MM.1S (cell line): ENCODE measurements at regions not wholly inside any gene's neighbourhood (a gene's known extent, or its start where the extent isn't known, plus 50 kb on each side); places are given as distances from the start of the nearest gene placed in this dataset.

Experiments
- DNase-seq: peaks from one replicate; pipeline ENCODE4 v3.0.0-alpha.2; 2015
- H2AFZ ChIP-seq: fragments of 300-600 bp; sonication (generic); 2 replicates; pipeline ENCODE4 v1.6.0; 2016; ENCODE audit warnings: antibody characterized with exemption, low read length
- H3F3A ChIP-seq: fragments of 300-600 bp; sonication (generic); 2 replicates; pipeline ENCODE4 v1.6.1; 2016; ENCODE audit warnings: mild to moderate bottlenecking, antibody characterized with exemption, low read length, moderate library complexity, mixed read lengths; ENCODE audit not compliant: insufficient read depth
- H3K27ac ChIP-seq: fragments of 300-600 bp; sonication (generic); 2 replicates; pipeline ENCODE4 v1.5.1; 2016; ENCODE audit warnings: mild to moderate bottlenecking, low read length
- H3K27me3 ChIP-seq: fragments of 300-600 bp; sonication (generic); replicated peaks from 2 replicates; pipeline ENCODE4 v1.6.0; 2016; ENCODE audit warnings: low read length; ENCODE audit not compliant: insufficient read depth
- H3K36me3 ChIP-seq: fragments of 300-600 bp; sonication (generic); replicated peaks from 2 replicates; pipeline ENCODE4 v1.6.1; 2016; ENCODE audit warnings: mild to moderate bottlenecking, low read length, mixed read lengths; ENCODE audit not compliant: insufficient read depth
- H3K4me1 ChIP-seq: fragments of 300-600 bp; sonication (generic); 2 replicates; pipeline ENCODE4 v1.6.1; 2016; ENCODE audit warnings: low read length, mixed read lengths
- H3K4me2 ChIP-seq: fragments of 300-600 bp; sonication (generic); 2 replicates; pipeline ENCODE4 v1.6.0; 2016; ENCODE audit warnings: low read depth, low read length
- H3K4me3 ChIP-seq: fragments of 300-600 bp; sonication (generic); 2 replicates; pipeline ENCODE4 v1.5.1; 2016; ENCODE audit warnings: low read length, mixed read lengths
- H3K79me2 ChIP-seq: fragments of 300-600 bp; sonication (generic); 2 replicates; pipeline ENCODE4 v1.6.1; 2016; ENCODE audit warnings: mixed run types, low read length, mixed read lengths
- H3K9ac ChIP-seq: fragments of 300-600 bp; sonication (generic); 2 replicates; pipeline ENCODE4 v1.6.1; 2016; ENCODE audit warnings: low read length, mixed read lengths
- H3K9me2 ChIP-seq: fragments of 300-600 bp; sonication (generic); replicated peaks from 2 replicates; pipeline ENCODE4 v1.6.1; 2016; ENCODE audit warnings: mild to moderate bottlenecking, low read length, mixed read lengths; ENCODE audit not compliant: insufficient read depth
- H3K9me3 ChIP-seq: fragments of 300-600 bp; sonication (generic); replicated peaks from 2 replicates; pipeline ENCODE4 v1.6.1; 2016; ENCODE audit warnings: mild to moderate bottlenecking, low read length, mixed read lengths; ENCODE audit not compliant: insufficient read depth
- H4K20me1 ChIP-seq: fragments of 300-600 bp; sonication (generic); 2 replicates; pipeline ENCODE4 v1.6.1; 2016; ENCODE audit warnings: mild to moderate bottlenecking, low read length, moderate library complexity, mixed read lengths; ENCODE audit not compliant: insufficient read depth
- EZH2 ChIP-seq: fragments of 300-600 bp; sonication (generic); optimal IDR thresholded peaks from 2 replicates; pipeline ENCODE3; 2017; ENCODE audit warnings: low read depth, mild to moderate bottlenecking, antibody characterized with exemption, low read length, mixed read lengths
- EZH2phosphoT487 ChIP-seq: fragments of 300-600 bp; sonication (generic); IDR thresholded peaks from 2 replicates; pipeline ENCODE4 v1.6.1; 2018; ENCODE audit warnings: antibody characterized with exemption, low read length
- TF ChIP-seq, protein P1 (sequence below): fragments of 300-600 bp; sonication (generic); IDR thresholded peaks from 2 replicates; pipeline ENCODE4 v1.5.1; 2016; ENCODE audit warnings: antibody characterized with exemption, low read length, mixed read lengths

DNA sequence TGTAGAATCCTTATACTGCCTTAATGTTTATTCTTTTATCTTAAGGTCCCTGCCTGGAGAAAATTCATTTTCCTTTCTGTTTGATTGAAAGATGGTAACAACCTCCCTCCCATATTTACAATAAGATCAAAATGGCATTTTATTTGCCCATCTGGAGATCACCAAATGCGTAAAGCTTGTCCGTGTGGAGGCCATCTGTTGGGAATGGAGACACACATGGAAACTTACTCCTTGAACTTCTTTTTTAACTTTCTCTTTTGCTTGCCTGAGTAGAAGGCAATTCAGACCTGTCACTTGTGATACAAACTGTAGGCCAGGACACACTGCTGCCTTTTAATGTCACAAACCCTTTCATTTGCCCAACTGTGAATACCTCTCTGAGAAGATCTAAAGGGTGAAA lies 144.8 kb upstream of the CEP162 start:
- DNase-seq, result no peak
- Histone ChIP-seq H3K9me3 (no peaks in the 10 kb centered on the region), H3K9me2 (no peaks in the 10 kb centered on the region), H3K4me2 (no peak overlapping the region), H3K27me3 (no peaks in the 10 kb centered on the region), H2AFZ (no peak overlapping the region), H3K9ac (no peak overlapping the region), H3K27ac (no peak overlapping the region), H3F3A (no peaks in the 10 kb centered on the region), H3K4me1 (no peaks in the 10 kb centered on the region), H3K79me2 (no peaks in the 10 kb centered on the region), H3K4me3 (no peak overlapping the region), H3K36me3 (no peaks in the 10 kb centered on the region), H4K20me1 (no peaks in the 10 kb centered on the region)
- TF ChIP-seq EZH2 (no peak), EZH2phosphoT487 (no peak)
- TF ChIP-seq, protein P1, sequence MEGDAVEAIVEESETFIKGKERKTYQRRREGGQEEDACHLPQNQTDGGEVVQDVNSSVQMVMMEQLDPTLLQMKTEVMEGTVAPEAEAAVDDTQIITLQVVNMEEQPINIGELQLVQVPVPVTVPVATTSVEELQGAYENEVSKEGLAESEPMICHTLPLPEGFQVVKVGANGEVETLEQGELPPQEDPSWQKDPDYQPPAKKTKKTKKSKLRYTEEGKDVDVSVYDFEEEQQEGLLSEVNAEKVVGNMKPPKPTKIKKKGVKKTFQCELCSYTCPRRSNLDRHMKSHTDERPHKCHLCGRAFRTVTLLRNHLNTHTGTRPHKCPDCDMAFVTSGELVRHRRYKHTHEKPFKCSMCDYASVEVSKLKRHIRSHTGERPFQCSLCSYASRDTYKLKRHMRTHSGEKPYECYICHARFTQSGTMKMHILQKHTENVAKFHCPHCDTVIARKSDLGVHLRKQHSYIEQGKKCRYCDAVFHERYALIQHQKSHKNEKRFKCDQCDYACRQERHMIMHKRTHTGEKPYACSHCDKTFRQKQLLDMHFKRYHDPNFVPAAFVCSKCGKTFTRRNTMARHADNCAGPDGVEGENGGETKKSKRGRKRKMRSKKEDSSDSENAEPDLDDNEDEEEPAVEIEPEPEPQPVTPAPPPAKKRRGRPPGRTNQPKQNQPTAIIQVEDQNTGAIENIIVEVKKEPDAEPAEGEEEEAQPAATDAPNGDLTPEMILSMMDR, result no peak

DNA sequence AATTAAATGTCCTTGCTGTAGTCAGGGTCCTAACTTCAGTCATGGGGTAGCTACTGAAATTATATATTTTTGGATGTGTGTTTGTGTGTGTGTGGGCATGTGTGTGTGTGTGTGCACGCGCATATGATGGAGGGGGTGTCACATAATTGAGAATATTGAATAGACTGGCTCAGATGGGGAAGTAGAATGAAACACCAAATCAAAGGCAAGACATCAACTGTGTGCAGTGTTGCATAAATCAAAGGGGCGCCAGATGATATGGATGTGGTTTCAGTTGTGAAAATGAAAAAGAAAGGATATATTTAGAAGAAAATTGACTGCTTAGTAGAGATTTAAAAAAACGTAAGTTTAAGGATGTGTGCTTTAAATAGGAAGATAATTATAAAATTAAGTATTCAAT lies 144.2 kb upstream of the CEP162 start:
- Histone ChIP-seq H3K4me1 (no peaks in the 10 kb centered on the region), H3K4me2 (no peak overlapping the region), H3K79me2 (no peaks in the 10 kb centered on the region), H3K4me3 (no peak overlapping the region), H3F3A (no peaks in the 10 kb centered on the region), H3K9me2 (no peaks in the 10 kb centered on the region), H3K9me3 (no peaks in the 10 kb centered on the region), H4K20me1 (no peaks in the 10 kb centered on the region), H3K36me3 (no peaks in the 10 kb centered on the region), H3K27me3 (no peaks in the 10 kb centered on the region), H3K9ac (no peak overlapping the region), H2AFZ (no peak overlapping the region), H3K27ac (no peak overlapping the region)
- DNase-seq, result no peak
- TF ChIP-seq, protein P1, result no peak
- no peak for TF ChIP-seq EZH2
- no peak for TF ChIP-seq EZH2phosphoT487

DNA sequence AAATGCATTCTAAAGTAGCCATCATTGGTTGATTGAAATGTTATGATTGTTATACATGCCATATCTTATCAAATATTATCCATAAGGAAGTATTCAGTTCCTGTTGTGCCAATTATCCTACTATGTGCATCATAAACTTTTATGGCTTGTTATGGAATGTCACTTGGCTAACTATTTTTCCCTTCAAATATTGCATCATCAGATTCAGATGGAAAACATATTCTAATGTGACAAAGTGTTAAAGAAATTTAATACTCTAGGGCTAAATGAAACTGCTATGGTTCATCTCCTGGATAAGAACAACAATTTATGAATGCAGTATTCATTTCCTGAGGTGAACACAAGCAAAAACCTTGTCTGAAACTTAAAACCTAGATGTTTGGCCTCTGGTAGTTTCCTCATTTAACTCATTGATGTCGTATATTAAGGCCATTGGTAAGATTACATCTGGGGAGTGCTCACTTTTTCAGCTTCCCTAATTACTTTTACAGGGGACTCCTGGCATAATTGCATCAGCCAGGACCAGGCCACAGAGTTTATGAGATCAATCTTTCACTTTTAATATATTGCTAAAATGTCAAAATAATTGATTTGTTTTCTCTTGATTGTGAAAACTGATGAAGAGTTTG lies 134.9 kb upstream of the CEP162 start:
- TF ChIP-seq, protein P1, result no peak
- no peak for TF ChIP-seq EZH2phosphoT487
- no peaks in the 10 kb centered on the region for H3K27me3 ChIP-seq
- DNase-seq, result no peak

More for the DNA sequence above, 134.9 kb upstream of the CEP162 start:
- H3K9ac ChIP-seq, result no peak overlapping the region
- H3K4me1 ChIP-seq, result no peaks in the 10 kb centered on the region
- H3K27ac ChIP-seq, result no peak overlapping the region
- H4K20me1 ChIP-seq, result no peaks in the 10 kb centered on the region; the same call in 1 of the 2 replicates
- no peaks in the 10 kb centered on the region for H3F3A ChIP-seq
- no peaks in the 10 kb centered on the region for H3K9me2 ChIP-seq
- no peaks in the 10 kb centered on the region for H3K79me2 ChIP-seq
- H3K4me3 ChIP-seq, result no peak overlapping the region
- no peaks in the 10 kb centered on the region for H3K9me3 ChIP-seq
- no peak overlapping the region for H3K4me2 ChIP-seq
- no peak overlapping the region for H2AFZ ChIP-seq
- H3K36me3 ChIP-seq, result no peaks in the 10 kb centered on the region
